Gastrocnemius medialis (tissue), 4 donors: ENCODE measurements at regions not wholly inside any gene's neighbourhood (a gene's known extent, or its start where the extent isn't known, plus 50 kb on each side); places are given as distances from the start of the nearest gene placed in this dataset.

Experiments
- ATAC-seq, 2 donors: fragments of 150-250 bp; one replicate each; pipeline ENCODE4 v1.9.1; 2016
- DNase-seq, 2 donors: peaks; one replicate each; pipeline ENCODE4 v3.0.0-alpha.2; 2019
- H3K27ac ChIP-seq, 4 donors: fragments of 200-600 bp; sonication (generic); 1 replicate in 1 of 4; 2 replicates in 3 of 4; pipeline ENCODE4 v1.5.1; 2016 to 2018; ENCODE audit warnings: mild to moderate bottlenecking in 2 of 4, moderate library complexity in 1 of 4
- H3K27me3 ChIP-seq, 3 donors: fragments of 200-600 bp; sonication (generic) in 2 of 3; 1 replicate in 1 of 3; 2 replicates in 2 of 3; pipeline versions ENCODE4 v1.5.1 to v1.6.0; 2016 to 2019; ENCODE audit warnings: mild to moderate bottlenecking in 1 of 3, moderate library complexity in 1 of 3
- H3K36me3 ChIP-seq, 2 donors: fragments of 200-600 bp; sonication (generic) in 1 of 2; one replicate each; pipeline ENCODE4 v1.5.1; 2017 to 2018
- H3K4me1 ChIP-seq, 2 donors: fragments of 200-600 bp; sonication (generic) in 1 of 2; one replicate each; pipeline ENCODE4 v1.5.1; 2016 to 2017; ENCODE audit warnings: mild to moderate bottlenecking in 2 of 2
- H3K4me3 ChIP-seq, 4 donors: fragments of 200-600 bp; sonication (generic) in 3 of 4; 1 replicate in 1 of 4; 2 replicates in 3 of 4; pipeline ENCODE4 v1.5.1; 2016 to 2019; ENCODE audit warnings: mild to moderate bottlenecking in 2 of 4
- H3K9me3 ChIP-seq, 3 donors: fragments of 200-600 bp; sonication (generic) in 2 of 3; 1 replicate in 1 of 3; 2 replicates in 2 of 3; pipeline ENCODE4 v1.5.1; 2016 to 2019
- POLR2A ChIP-seq, 2 donors: fragments of 450-650 bp; IDR thresholded peaks; one replicate each; pipeline ENCODE4 v1.6.1; 2017; ENCODE audit warnings: antibody characterized with exemption in 2 of 2, mild to moderate bottlenecking in 2 of 2, moderate library complexity in 2 of 2
- in situ Hi-C, 4 donors: fragments of 200-750 bp; cut with MboI; loops; one replicate each; pipeline versions ENCODE4 v1.15.0 to v1.8.0; 2017; ENCODE audit warnings: low sequenced_read_pairs in 4 of 4
- intact Hi-C: fragments of 100-400 bp; cut with DNase I; formaldehyde crosslinking; loops from one replicate; pipeline ENCODE4 v1.15.1; 2023; ENCODE audit warnings: low total_unique reads
- TF ChIP-seq, protein P1 (sequence below), 5 experiments: fragments of 450-650 bp in 3 of 5; fragments of 200-600 bp in 2 of 5; sonication (generic) in 2 of 5; IDR thresholded peaks in 4 of 5; conservative IDR thresholded peaks in 1 of 5; 1 replicate in 4 of 5; 2 replicates in 1 of 5; pipeline ENCODE4 v1.5.1; 2016 to 2019; ENCODE audit warnings: antibody characterized with exemption in 5 of 5, mild to moderate bottlenecking in 3 of 5, moderate library complexity in 3 of 5

- Histone ChIP-seq H3K27me3 (no peaks in the 10 kb centered on the region), H3K4me3 (no peak overlapping the region), H3K4me1 (no peaks in the 10 kb centered on the region), H3K36me3 (no peaks in the 10 kb centered on the region), H3K9me3 (no peaks in the 10 kb centered on the region), H3K27ac (no peak overlapping the region)
- ATAC-seq = no peak
- in situ Hi-C loops (no loop called here), intact Hi-C loops (no loop called here)
- no peak for TF ChIP-seq POLR2A (IDR thresholded peaks at IDR 0.05)
- TF ChIP-seq, protein P1, sequence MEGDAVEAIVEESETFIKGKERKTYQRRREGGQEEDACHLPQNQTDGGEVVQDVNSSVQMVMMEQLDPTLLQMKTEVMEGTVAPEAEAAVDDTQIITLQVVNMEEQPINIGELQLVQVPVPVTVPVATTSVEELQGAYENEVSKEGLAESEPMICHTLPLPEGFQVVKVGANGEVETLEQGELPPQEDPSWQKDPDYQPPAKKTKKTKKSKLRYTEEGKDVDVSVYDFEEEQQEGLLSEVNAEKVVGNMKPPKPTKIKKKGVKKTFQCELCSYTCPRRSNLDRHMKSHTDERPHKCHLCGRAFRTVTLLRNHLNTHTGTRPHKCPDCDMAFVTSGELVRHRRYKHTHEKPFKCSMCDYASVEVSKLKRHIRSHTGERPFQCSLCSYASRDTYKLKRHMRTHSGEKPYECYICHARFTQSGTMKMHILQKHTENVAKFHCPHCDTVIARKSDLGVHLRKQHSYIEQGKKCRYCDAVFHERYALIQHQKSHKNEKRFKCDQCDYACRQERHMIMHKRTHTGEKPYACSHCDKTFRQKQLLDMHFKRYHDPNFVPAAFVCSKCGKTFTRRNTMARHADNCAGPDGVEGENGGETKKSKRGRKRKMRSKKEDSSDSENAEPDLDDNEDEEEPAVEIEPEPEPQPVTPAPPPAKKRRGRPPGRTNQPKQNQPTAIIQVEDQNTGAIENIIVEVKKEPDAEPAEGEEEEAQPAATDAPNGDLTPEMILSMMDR (IDR thresholded peaks at IDR 0.05 in 4 of 5, conservative IDR thresholded peaks at IDR 0.05 in 1 of 5) = no peak
- no peak for DNase-seq
Measured at GRCh38 chr13:81676008-81676407, 1335.1 kb upstream of the SPRY2 start.

DNA sequence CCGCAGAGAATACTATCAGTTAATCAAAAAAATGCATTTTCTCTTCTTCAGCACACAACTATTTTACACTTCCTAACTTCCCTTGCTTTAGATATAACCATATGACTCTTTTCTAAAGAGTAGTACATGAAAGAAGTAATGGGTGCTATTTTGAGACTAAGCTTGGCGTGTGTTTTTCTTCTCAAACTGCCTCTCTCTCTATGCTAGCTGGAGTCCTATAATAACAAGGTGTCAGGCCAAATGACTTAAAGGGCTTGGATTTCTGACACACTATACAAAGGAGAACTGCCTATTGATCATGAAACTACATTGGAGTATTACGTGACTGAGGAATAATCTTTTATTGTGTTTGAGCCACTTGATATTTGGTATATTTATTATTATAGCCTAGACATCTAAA lies 1330.1 kb upstream of the SPRY2 start:
- no peaks in the 10 kb centered on the region for H3K4me1 ChIP-seq
- no peak overlapping the region for H3K27ac ChIP-seq
- intact Hi-C loops (no loop called here), in situ Hi-C loops (no loop called here)
- no peaks in the 10 kb centered on the region for H3K9me3 ChIP-seq
- H3K4me3 ChIP-seq = no peak overlapping the region
- H3K36me3 ChIP-seq = no peaks in the 10 kb centered on the region
- no peaks in the 10 kb centered on the region for H3K27me3 ChIP-seq
- TF ChIP-seq, protein P1 (IDR thresholded peaks at IDR 0.05 in 4 of 5, conservative IDR thresholded peaks at IDR 0.05 in 1 of 5) = no peak
- TF ChIP-seq POLR2A (IDR thresholded peaks at IDR 0.05) = no peak
- DNase-seq (no peak), ATAC-seq (no peak)

- Histone ChIP-seq H3K36me3 (no peaks in the 10 kb centered on the region), H3K27me3 (no peaks in the 10 kb centered on the region), H3K27ac (no peak overlapping the region), H3K9me3 (no peaks in the 10 kb centered on the region), H3K4me3 (no peak overlapping the region), H3K4me1 (no peaks in the 10 kb centered on the region)
- intact Hi-C loops (no loop called here), in situ Hi-C loops (no loop called here)
- ATAC-seq (no peak), DNase-seq (no peak)
- TF ChIP-seq, protein P1 (IDR thresholded peaks at IDR 0.05 in 4 of 5, conservative IDR thresholded peaks at IDR 0.05 in 1 of 5) = no peak
- TF ChIP-seq POLR2A (IDR thresholded peaks at IDR 0.05) = no peak
Measured at GRCh38 chr13:81670048-81670447, 1329.1 kb upstream of the SPRY2 start.

DNA sequence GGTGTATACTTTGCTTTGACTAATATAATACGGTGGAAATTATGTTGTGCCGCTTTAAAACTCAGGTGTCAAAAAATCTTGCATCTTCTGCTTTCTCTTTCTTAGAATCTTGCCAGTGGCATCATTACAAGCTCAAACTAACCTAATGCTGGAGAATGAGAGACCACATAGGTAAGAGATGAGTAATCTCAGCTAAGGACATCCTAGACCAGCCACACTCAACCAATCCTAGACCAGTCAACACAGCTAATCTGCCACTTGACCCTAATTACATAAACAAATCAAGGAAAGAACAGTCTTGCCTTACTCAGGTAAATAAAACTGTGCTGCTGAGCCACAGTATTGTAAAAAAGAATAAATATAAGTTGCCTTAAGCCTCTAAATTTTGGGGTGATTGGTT lies 1323.9 kb upstream of the SPRY2 start:
- TF ChIP-seq, protein P1 (IDR thresholded peaks at IDR 0.05 in 4 of 5, conservative IDR thresholded peaks at IDR 0.05 in 1 of 5) = no peak
- intact Hi-C loops = no loop called here
- Histone ChIP-seq H3K9me3 (no peaks in the 10 kb centered on the region), H3K27ac (no peak overlapping the region), H3K36me3 (no peaks in the 10 kb centered on the region), H3K27me3 (no peaks in the 10 kb centered on the region), H3K4me3 (no peak overlapping the region), H3K4me1 (no peaks in the 10 kb centered on the region)
- ATAC-seq = no peak
- in situ Hi-C loops = no loop called here
- DNase-seq = no peak

DNA sequence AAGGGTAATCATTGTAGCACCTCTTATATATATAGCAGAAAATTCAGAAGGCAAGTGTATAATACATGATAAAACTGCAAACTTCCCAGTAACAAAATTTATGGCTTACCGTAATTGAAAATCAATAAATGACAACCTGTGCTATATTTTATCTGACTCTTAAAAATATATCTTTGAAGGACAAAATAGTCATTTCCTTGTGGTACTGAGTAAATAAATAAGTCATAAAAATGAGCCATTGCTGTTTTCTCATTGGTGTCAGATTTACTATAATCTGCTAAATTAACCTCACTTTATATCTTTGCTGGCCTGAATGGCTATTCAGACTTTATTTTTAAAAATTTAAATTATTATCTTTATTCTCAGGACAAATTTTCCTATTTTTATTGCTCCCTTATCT lies 1319.1 kb upstream of the SPRY2 start:
- H3K27me3 ChIP-seq = no peaks in the 10 kb centered on the region
- no peaks in the 10 kb centered on the region for H3K36me3 ChIP-seq
- no peaks in the 10 kb centered on the region for H3K4me1 ChIP-seq
- no peak overlapping the region for H3K27ac ChIP-seq
- H3K9me3 ChIP-seq = no peaks in the 10 kb centered on the region
- in situ Hi-C loops = no loop called here
- no peak overlapping the region for H3K4me3 ChIP-seq
- intact Hi-C loops = no loop called here
- no peak for DNase-seq
- no peak for ATAC-seq
- no peak for TF ChIP-seq POLR2A (IDR thresholded peaks at IDR 0.05)
- TF ChIP-seq, protein P1 (IDR thresholded peaks at IDR 0.05 in 4 of 5, conservative IDR thresholded peaks at IDR 0.05 in 1 of 5) = no peak
